SK-N-SH treated with all-trans-retinoic acid at 6 μM for 48 hours (cell line): ENCODE measurements at regions not wholly inside any gene's neighbourhood (a gene's known extent, or its start where the extent isn't known, plus 50 kb on each side); places are given as distances from the start of the nearest gene placed in this dataset.

ENCODE experiments used
- ATAC-seq: fragments of 200-7000 bp; cut with Tn5 transposase; 3 replicates; pipeline ENCODE4 v1.9.1; 2020; ENCODE audit warnings: mild to moderate bottlenecking, moderate library complexity
- ARNTL ChIP-seq: fragments of 450-650 bp; formaldehyde crosslinking; IDR thresholded peaks from 2 replicates; pipeline ENCODE4 v1.5.0; 2020; ENCODE audit warnings: low read depth, mild to moderate bottlenecking, moderate library complexity, borderline replicate concordance
- BACH2 ChIP-seq: fragments of 250-450 bp; sonication (Bioruptor Pico); IDR thresholded peaks from 2 replicates; pipeline ENCODE4 v1.9.0; 2021; ENCODE audit warnings: mild to moderate bottlenecking, borderline replicate concordance
- CREB5 ChIP-seq: fragments of 250-450 bp; sonication (Bioruptor Pico); IDR thresholded peaks from 2 replicates; pipeline ENCODE4 v1.5.1; 2020; ENCODE audit warnings: low read depth, mild to moderate bottlenecking, moderate library complexity
- CSDC2 ChIP-seq: fragments of 250-450 bp; sonication (Bioruptor Pico); IDR thresholded peaks from 2 replicates; pipeline ENCODE4 v1.5.0; 2020; ENCODE audit warnings: mild to moderate bottlenecking, moderate library complexity
- CSRNP3 ChIP-seq: fragments of 250-450 bp; sonication (Bioruptor Pico); IDR thresholded peaks from 2 replicates; pipeline ENCODE4 v1.5.1; 2021; ENCODE audit warnings: mild to moderate bottlenecking, moderate library complexity
- ESRRG ChIP-seq: fragments of 250-450 bp; sonication (Bioruptor Pico); IDR thresholded peaks from 2 replicates; pipeline ENCODE4 v1.6.1; 2021; ENCODE audit warnings: mild to moderate bottlenecking
- GLIS3 ChIP-seq: fragments of 250-450 bp; sonication (Bioruptor Pico); IDR thresholded peaks from 2 replicates; pipeline ENCODE4 v1.5.0; 2020; ENCODE audit warnings: mild to moderate bottlenecking, moderate library complexity
- OSR1 ChIP-seq: fragments of 250-450 bp; sonication (Bioruptor Pico); IDR thresholded peaks from 2 replicates; pipeline ENCODE4 v1.8.0; 2022; ENCODE audit warnings: moderate library complexity, mild to moderate bottlenecking, inconsistent platforms
- PPARA ChIP-seq: fragments of 250-450 bp; sonication (Bioruptor Pico); IDR thresholded peaks from 2 replicates; pipeline ENCODE4 v1.5.0; 2020; ENCODE audit warnings: mild to moderate bottlenecking, borderline replicate concordance
- RARB ChIP-seq: fragments of 250-450 bp; sonication (Bioruptor Pico); IDR thresholded peaks from 2 replicates; pipeline ENCODE4 v1.8.0; 2021; ENCODE audit warnings: mild to moderate bottlenecking, moderate library complexity
- TCF4 ChIP-seq: fragments of 250-450 bp; sonication (Bioruptor Pico); IDR thresholded peaks from 2 replicates; pipeline ENCODE4 v1.8.0; 2021; ENCODE audit warnings: mild to moderate bottlenecking, moderate library complexity, borderline replicate concordance
- TOX ChIP-seq: fragments of 250-450 bp; sonication (Bioruptor Pico); IDR thresholded peaks from 2 replicates; pipeline ENCODE4 v1.8.0; 2021; ENCODE audit warnings: mild to moderate bottlenecking, moderate library complexity, borderline replicate concordance
- ZFP3 ChIP-seq: fragments of 250-450 bp; sonication (Bioruptor Pico); IDR thresholded peaks from 2 replicates; pipeline ENCODE4 v1.5.0; 2020; ENCODE audit warnings: mild to moderate bottlenecking, moderate library complexity
- ZNF565 ChIP-seq: fragments of 450-650 bp; formaldehyde crosslinking; conservative IDR thresholded peaks from 2 replicates; pipeline ENCODE4 v1.5.0; 2020; ENCODE audit warnings: low read depth, mild to moderate bottlenecking, moderate library complexity
- ZNF70 ChIP-seq: fragments of 450-650 bp; formaldehyde crosslinking; IDR thresholded peaks from 2 replicates; pipeline ENCODE4 v1.5.0; 2020; ENCODE audit warnings: mild to moderate bottlenecking, moderate library complexity
- ZNF8 ChIP-seq: fragments of 450-650 bp; formaldehyde crosslinking; IDR thresholded peaks from 2 replicates; pipeline ENCODE4 v1.5.0; 2020; ENCODE audit warnings: mild to moderate bottlenecking, moderate library complexity
- TF ChIP-seq, protein P1 (sequence below): fragments of 250-450 bp; sonication (Bioruptor Pico); IDR thresholded peaks from 2 replicates; pipeline ENCODE4 v1.8.0; 2020; ENCODE audit warnings: mild to moderate bottlenecking, moderate library complexity, borderline replicate concordance
- TF ChIP-seq, protein P2 (sequence below): fragments of 250-450 bp; sonication (Bioruptor Pico); IDR thresholded peaks from 2 replicates; pipeline ENCODE4 v1.8.0; 2021; ENCODE audit warnings: low read depth, mild to moderate bottlenecking, moderate library complexity, borderline replicate concordance
- TF ChIP-seq, protein P3 (sequence below): fragments of 250-450 bp; sonication (Bioruptor Pico); IDR thresholded peaks from 2 replicates; pipeline ENCODE4 v1.5.0; 2020; ENCODE audit warnings: mild to moderate bottlenecking, moderate library complexity

DNA sequence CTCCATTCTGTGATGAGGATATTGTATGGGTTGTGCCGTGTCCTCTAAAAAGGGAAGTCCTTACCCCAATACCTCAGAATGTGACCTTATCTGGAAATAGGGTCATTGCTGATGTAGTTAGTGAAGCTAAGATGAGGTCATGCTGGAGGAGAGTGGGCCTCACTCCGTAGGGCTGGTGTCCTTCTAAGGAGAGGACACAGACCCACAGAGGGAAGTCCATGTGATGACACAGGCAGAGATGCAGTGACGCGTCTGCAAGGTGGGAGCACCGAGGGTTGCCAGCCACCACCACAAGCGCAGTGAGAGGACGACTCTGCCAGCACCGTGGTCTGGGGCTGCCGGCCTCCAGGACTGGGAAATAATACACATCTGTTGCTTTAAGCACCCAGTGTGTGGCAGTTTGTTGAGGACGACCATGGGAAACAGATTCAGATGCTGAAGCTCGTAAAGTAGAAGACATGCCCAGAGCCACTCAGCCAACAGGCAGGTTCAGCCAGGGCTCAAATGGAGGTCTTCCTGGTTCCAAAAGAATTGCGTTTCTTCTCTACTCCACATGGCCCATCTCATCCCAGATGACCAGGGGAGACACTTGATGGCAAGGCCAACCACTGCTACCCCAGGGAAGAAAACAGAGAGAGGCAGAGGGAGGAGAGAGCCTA is 59.2 kb upstream of the DUSP22 start:
- TF ChIP-seq CREB5 (CRISPR knock-in tag) (no peak), TOX (CRISPR knock-in tag) (no peak), ZFP3 (CRISPR knock-in tag) (no peak), ARNTL (no peak), ZNF70 (CRISPR knock-in tag) (no peak), RARB (CRISPR knock-in tag) (no peak), ZNF8 (CRISPR knock-in tag) (no peak), ESRRG (CRISPR knock-in tag) (no peak), OSR1 (CRISPR knock-in tag) (no peak), CSDC2 (CRISPR knock-in tag) (no peak), TCF4 (CRISPR knock-in tag) (no peak)
- TF ChIP-seq, protein P1, sequence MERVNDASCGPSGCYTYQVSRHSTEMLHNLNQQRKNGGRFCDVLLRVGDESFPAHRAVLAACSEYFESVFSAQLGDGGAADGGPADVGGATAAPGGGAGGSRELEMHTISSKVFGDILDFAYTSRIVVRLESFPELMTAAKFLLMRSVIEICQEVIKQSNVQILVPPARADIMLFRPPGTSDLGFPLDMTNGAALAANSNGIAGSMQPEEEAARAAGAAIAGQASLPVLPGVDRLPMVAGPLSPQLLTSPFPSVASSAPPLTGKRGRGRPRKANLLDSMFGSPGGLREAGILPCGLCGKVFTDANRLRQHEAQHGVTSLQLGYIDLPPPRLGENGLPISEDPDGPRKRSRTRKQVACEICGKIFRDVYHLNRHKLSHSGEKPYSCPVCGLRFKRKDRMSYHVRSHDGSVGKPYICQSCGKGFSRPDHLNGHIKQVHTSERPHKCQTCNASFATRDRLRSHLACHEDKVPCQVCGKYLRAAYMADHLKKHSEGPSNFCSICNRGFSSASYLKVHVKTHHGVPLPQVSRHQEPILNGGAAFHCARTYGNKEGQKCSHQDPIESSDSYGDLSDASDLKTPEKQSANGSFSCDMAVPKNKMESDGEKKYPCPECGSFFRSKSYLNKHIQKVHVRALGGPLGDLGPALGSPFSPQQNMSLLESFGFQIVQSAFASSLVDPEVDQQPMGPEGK (CRISPR knock-in tag): no peak
- TF ChIP-seq, protein P2, sequence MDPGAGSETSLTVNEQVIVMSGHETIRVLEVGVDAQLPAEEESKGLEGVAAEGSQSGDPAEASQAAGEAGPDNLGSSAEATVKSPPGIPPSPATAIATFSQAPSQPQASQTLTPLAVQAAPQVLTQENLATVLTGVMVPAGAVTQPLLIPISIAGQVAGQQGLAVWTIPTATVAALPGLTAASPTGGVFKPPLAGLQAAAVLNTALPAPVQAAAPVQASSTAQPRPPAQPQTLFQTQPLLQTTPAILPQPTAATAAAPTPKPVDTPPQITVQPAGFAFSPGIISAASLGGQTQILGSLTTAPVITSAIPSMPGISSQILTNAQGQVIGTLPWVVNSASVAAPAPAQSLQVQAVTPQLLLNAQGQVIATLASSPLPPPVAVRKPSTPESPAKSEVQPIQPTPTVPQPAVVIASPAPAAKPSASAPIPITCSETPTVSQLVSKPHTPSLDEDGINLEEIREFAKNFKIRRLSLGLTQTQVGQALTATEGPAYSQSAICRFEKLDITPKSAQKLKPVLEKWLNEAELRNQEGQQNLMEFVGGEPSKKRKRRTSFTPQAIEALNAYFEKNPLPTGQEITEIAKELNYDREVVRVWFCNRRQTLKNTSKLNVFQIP (CRISPR knock-in tag): no peak
- no peak for ATAC-seq

GRCh38 chr6:234706-235372 is 57.4 kb upstream of the DUSP22 start:
- TF ChIP-seq TCF4 (CRISPR knock-in tag): no peak
- TF ChIP-seq PPARA (CRISPR knock-in tag): no peak
- no peak for TF ChIP-seq ARNTL
- TF ChIP-seq ZNF8 (CRISPR knock-in tag): no peak
- TF ChIP-seq, protein P2 (CRISPR knock-in tag): no peak
- no peak for TF ChIP-seq ZFP3 (CRISPR knock-in tag)
- TF ChIP-seq CREB5 (CRISPR knock-in tag): no peak
- TF ChIP-seq, protein P3, sequence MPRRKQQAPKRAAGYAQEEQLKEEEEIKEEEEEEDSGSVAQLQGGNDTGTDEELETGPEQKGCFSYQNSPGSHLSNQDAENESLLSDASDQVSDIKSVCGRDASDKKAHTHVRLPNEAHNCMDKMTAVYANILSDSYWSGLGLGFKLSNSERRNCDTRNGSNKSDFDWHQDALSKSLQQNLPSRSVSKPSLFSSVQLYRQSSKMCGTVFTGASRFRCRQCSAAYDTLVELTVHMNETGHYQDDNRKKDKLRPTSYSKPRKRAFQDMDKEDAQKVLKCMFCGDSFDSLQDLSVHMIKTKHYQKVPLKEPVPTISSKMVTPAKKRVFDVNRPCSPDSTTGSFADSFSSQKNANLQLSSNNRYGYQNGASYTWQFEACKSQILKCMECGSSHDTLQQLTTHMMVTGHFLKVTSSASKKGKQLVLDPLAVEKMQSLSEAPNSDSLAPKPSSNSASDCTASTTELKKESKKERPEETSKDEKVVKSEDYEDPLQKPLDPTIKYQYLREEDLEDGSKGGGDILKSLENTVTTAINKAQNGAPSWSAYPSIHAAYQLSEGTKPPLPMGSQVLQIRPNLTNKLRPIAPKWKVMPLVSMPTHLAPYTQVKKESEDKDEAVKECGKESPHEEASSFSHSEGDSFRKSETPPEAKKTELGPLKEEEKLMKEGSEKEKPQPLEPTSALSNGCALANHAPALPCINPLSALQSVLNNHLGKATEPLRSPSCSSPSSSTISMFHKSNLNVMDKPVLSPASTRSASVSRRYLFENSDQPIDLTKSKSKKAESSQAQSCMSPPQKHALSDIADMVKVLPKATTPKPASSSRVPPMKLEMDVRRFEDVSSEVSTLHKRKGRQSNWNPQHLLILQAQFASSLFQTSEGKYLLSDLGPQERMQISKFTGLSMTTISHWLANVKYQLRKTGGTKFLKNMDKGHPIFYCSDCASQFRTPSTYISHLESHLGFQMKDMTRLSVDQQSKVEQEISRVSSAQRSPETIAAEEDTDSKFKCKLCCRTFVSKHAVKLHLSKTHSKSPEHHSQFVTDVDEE (CRISPR knock-in tag): no peak
- TF ChIP-seq ZNF565 (CRISPR knock-in tag): no peak
- no peak for TF ChIP-seq ESRRG (CRISPR knock-in tag)
- no peak for TF ChIP-seq BACH2 (CRISPR knock-in tag)
- TF ChIP-seq CSRNP3 (CRISPR knock-in tag): no peak
- TF ChIP-seq GLIS3: no peak
- TF ChIP-seq, all 23 proteins: peak for 0
- no peak for ATAC-seq
